ENCODE measurements at regions not wholly inside any gene's neighbourhood (a gene's known extent, or its start where the extent isn't known, plus 50 kb on each side); places are given as distances from the start of the nearest gene placed in this dataset.
"Not testable (repeated sequence)": the region's sequence is repeated elsewhere in the genome, so short reads cannot be mapped to it uniquely, and the experiment has no call there.

DNA sequence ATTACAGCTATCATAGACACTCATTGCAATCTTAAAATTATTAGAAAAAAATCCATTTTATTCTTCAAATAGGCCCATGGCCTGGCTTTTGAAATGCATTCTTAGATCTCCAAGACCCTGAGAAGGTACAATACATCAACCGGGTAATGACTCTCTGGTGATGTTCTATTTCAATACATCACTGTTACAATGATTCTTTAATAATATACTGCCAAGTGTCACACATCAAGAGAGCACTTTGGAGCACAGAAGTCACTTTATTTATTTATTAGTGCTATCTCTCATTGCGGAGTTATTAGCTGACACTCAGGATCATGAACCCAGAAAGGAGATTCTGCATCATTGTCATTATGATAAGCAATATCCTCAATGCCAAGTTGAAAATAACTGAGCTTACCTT is 748.5 kb upstream of the MBL2 start:
- Histone ChIP-seq H3K4me2 (ENCODE audit: control insufficient read depth, extremely low read depth, insufficient read depth, low read depth, low read length) (no peak overlapping the region), H3K36me3 (ENCODE audit: control insufficient read depth in 2 of 2, extremely low read depth in 1 of 2, insufficient read depth in 2 of 2, low read length in 2 of 2) (no peaks in the 10 kb centered on the region), H4K20me1 (ENCODE audit: control insufficient read depth, extremely low read depth, insufficient read depth, low read length) (no peaks in the 10 kb centered on the region), H3K9ac (ENCODE audit: control insufficient read depth, extremely low read depth, insufficient read depth, low read length) (no peak overlapping the region), H3K79me2 (ENCODE audit: control insufficient read depth, insufficient read depth, low read length) (no peaks in the 10 kb centered on the region), H3K4me1 (ENCODE audit: control insufficient read depth, extremely low read depth, insufficient read depth, low read length) (no peaks in the 10 kb centered on the region), H3K27me3 (ENCODE audit: control insufficient read depth, extremely low read depth, insufficient read depth, low read length) (no peaks in the 10 kb centered on the region), H3K9me3 (ENCODE audit: control insufficient read depth, low read depth, low read length) (no peaks in the 10 kb centered on the region), H2AFZ (ENCODE audit: control insufficient read depth, low read length) (no peak overlapping the region), H3K4me3 (ENCODE audit: control insufficient read depth in 2 of 3, extremely low read depth in 1 of 3, insufficient read depth in 2 of 3, low read depth in 1 of 3, low read length in 3 of 3) (no peak overlapping the region), H3K27ac (ENCODE audit: control insufficient read depth, insufficient read depth, low read length) (no peak overlapping the region), H3K9me1 (ENCODE audit: control insufficient read depth, extremely low read depth, insufficient read depth, low read length) (no peaks in the 10 kb centered on the region)
- DNase-seq (ENCODE audit: low read depth, low spot score) (no peak), FAIRE-seq (no peak)
- dilution Hi-C loops (cut with MboI; ENCODE audit: extremely low pct_ligation_motif_present, low sequenced_read_pairs): no loop called here
- TF ChIP-seq, protein P1, sequence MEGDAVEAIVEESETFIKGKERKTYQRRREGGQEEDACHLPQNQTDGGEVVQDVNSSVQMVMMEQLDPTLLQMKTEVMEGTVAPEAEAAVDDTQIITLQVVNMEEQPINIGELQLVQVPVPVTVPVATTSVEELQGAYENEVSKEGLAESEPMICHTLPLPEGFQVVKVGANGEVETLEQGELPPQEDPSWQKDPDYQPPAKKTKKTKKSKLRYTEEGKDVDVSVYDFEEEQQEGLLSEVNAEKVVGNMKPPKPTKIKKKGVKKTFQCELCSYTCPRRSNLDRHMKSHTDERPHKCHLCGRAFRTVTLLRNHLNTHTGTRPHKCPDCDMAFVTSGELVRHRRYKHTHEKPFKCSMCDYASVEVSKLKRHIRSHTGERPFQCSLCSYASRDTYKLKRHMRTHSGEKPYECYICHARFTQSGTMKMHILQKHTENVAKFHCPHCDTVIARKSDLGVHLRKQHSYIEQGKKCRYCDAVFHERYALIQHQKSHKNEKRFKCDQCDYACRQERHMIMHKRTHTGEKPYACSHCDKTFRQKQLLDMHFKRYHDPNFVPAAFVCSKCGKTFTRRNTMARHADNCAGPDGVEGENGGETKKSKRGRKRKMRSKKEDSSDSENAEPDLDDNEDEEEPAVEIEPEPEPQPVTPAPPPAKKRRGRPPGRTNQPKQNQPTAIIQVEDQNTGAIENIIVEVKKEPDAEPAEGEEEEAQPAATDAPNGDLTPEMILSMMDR (optimal IDR thresholded peaks at IDR 0.05 in 1 of 3, IDR thresholded peaks at IDR 0.05 in 1 of 3, conservative IDR thresholded peaks at IDR 0.05 in 1 of 3; ENCODE audit: extremely low read depth in 1 of 3, insufficient read depth in 2 of 3, low read length in 3 of 3): no peak

DNA sequence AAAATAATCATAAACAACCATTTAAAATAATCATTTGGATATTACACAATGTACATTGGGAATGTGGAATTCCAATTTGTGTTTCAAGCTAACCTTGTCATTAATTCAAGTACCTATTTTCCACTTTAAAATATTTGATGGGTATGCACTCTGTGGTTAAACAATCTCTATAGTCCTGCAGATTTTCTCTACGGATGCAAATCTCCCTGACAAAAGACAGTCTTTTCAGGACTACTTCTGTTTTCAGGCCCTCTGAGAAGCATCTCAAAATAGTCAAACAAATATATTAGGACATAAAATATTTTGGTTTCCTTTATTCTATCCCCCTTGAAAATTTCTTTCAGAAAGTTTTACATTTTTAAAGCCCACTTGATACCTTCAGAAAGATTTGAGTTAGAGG is 735.6 kb upstream of the MBL2 start:
- H3K36me3 ChIP-seq (ENCODE audit: control insufficient read depth in 2 of 2, extremely low read depth in 1 of 2, insufficient read depth in 2 of 2, low read length in 2 of 2): no peaks in the 10 kb centered on the region
- no peak for TF ChIP-seq EZH2 (IDR thresholded peaks at IDR 0.05; ENCODE audit: low read length)
- TF ChIP-seq, protein P1 (optimal IDR thresholded peaks at IDR 0.05 in 1 of 3, IDR thresholded peaks at IDR 0.05 in 1 of 3, conservative IDR thresholded peaks at IDR 0.05 in 1 of 3; ENCODE audit: extremely low read depth in 1 of 3, insufficient read depth in 2 of 3, low read length in 3 of 3): no peak
- dilution Hi-C loops (cut with MboI; ENCODE audit: extremely low pct_ligation_motif_present, low sequenced_read_pairs): no loop called here
- DNase-seq (ENCODE audit: low read depth, low spot score) (no peak), FAIRE-seq (no peak)
- H4K20me1 ChIP-seq (ENCODE audit: control insufficient read depth, extremely low read depth, insufficient read depth, low read length): no peaks in the 10 kb centered on the region
- no peaks in the 10 kb centered on the region for H3K9me1 ChIP-seq (ENCODE audit: control insufficient read depth, extremely low read depth, insufficient read depth, low read length)
- H3K4me3 ChIP-seq (ENCODE audit: control insufficient read depth in 2 of 3, extremely low read depth in 1 of 3, insufficient read depth in 2 of 3, low read depth in 1 of 3, low read length in 3 of 3): no peak overlapping the region
- H3K4me1 ChIP-seq (ENCODE audit: control insufficient read depth, extremely low read depth, insufficient read depth, low read length): no peaks in the 10 kb centered on the region
- H3K27me3 ChIP-seq (ENCODE audit: control insufficient read depth, extremely low read depth, insufficient read depth, low read length): no peaks in the 10 kb centered on the region
- H3K4me2 ChIP-seq (ENCODE audit: control insufficient read depth, extremely low read depth, insufficient read depth, low read depth, low read length): no peak overlapping the region
- no peaks in the 10 kb centered on the region for H3K9me3 ChIP-seq (ENCODE audit: control insufficient read depth, low read depth, low read length)
- H3K9ac ChIP-seq (ENCODE audit: control insufficient read depth, extremely low read depth, insufficient read depth, low read length): no peak overlapping the region
- no peaks in the 10 kb centered on the region for H3K79me2 ChIP-seq (ENCODE audit: control insufficient read depth, insufficient read depth, low read length)
- H2AFZ ChIP-seq (ENCODE audit: control insufficient read depth, low read length): no peak overlapping the region
- H3K27ac ChIP-seq (ENCODE audit: control insufficient read depth, insufficient read depth, low read length): no peak overlapping the region

DNA sequence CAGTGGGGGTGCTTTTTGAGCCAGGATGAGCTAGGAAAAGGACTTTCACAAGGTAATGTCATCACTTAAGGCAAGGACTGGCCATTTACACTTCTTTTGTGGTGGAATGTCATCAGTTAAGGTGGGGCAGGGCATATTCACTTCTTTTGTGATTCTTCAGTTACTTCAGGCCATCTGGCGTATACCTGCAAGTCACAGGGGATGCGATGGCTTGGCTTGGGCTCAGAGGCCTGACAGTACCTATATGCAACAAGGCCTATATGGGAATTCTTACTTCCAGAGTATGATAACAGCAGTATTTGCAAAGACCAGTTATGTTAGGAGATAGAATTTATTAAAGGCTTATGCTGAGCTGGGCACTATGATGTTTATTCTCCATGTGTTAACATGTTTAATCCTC is 731.9 kb upstream of the MBL2 start:
- dilution Hi-C loops (cut with MboI; ENCODE audit: extremely low pct_ligation_motif_present, low sequenced_read_pairs); FAIRE-seq; H3K79me2 ChIP-seq (ENCODE audit: control insufficient read depth, insufficient read depth, low read length): not testable (repeated sequence)

More for the DNA sequence above, 731.9 kb upstream of the MBL2 start:
- not testable (repeated sequence) for H3K4me2 ChIP-seq (ENCODE audit: control insufficient read depth, extremely low read depth, insufficient read depth, low read depth, low read length); H3K9me1 ChIP-seq (ENCODE audit: control insufficient read depth, extremely low read depth, insufficient read depth, low read length); H3K36me3 ChIP-seq (ENCODE audit: control insufficient read depth in 2 of 2, extremely low read depth in 1 of 2, insufficient read depth in 2 of 2, low read length in 2 of 2); H4K20me1 ChIP-seq (ENCODE audit: control insufficient read depth, extremely low read depth, insufficient read depth, low read length); H3K4me1 ChIP-seq (ENCODE audit: control insufficient read depth, extremely low read depth, insufficient read depth, low read length); H3K27ac ChIP-seq (ENCODE audit: control insufficient read depth, insufficient read depth, low read length); H3K27me3 ChIP-seq (ENCODE audit: control insufficient read depth, extremely low read depth, insufficient read depth, low read length); H3K9me3 ChIP-seq (ENCODE audit: control insufficient read depth, low read depth, low read length); H3K9ac ChIP-seq (ENCODE audit: control insufficient read depth, extremely low read depth, insufficient read depth, low read length); H3K4me3 ChIP-seq (ENCODE audit: control insufficient read depth in 2 of 3, extremely low read depth in 1 of 3, insufficient read depth in 2 of 3, low read depth in 1 of 3, low read length in 3 of 3); DNase-seq (ENCODE audit: low read depth, low spot score); H2AFZ ChIP-seq (ENCODE audit: control insufficient read depth, low read length)
